Adrenal gland (tissue), 9 donors: ENCODE measurements at regions not wholly inside any gene's neighbourhood (a gene's known extent, or its start where the extent isn't known, plus 50 kb on each side); places are given as distances from the start of the nearest gene placed in this dataset.

Source experiments
- DNase-seq, 7 donors: peaks; one replicate each; pipeline ENCODE4 v3.0.0-alpha.2; 2019 to 2020
- H3K27ac ChIP-seq, 5 donors: fragments of 200-600 bp; sonication (generic) in 4 of 5; 1 replicate in 3 of 5; 2 replicates in 2 of 5; pipeline versions ENCODE4 v1.5.1 to v1.8.0; 2016 to 2020; ENCODE audit warnings: mild to moderate bottlenecking in 1 of 5
- H3K27me3 ChIP-seq: fragments of 200-600 bp; 2 replicates; pipeline ENCODE4 v1.8.0; 2021
- H3K36me3 ChIP-seq, 2 donors: fragments of 200-600 bp; replicated peaks in 1 of 2; 1 replicate in 1 of 2; 2 replicates in 1 of 2; pipeline versions ENCODE4 v1.5.1 to v1.8.0; 2018 to 2022
- H3K4me1 ChIP-seq, 2 donors: fragments of 200-600 bp; replicated peaks in 1 of 2; 1 replicate in 1 of 2; 2 replicates in 1 of 2; pipeline versions ENCODE4 v1.5.1 to v1.8.0; 2018 to 2021
- H3K4me3 ChIP-seq, 4 donors: fragments of 200-600 bp; sonication (generic) in 3 of 4; one replicate each; pipeline ENCODE4 v1.5.1; 2016 to 2018
- H3K9me3 ChIP-seq, 3 donors: fragments of 200-600 bp; sonication (generic) in 1 of 3; replicated peaks in 1 of 3; 1 replicate in 2 of 3; 2 replicates in 1 of 3; pipeline versions ENCODE4 v1.5.1 to v1.8.0; 2016 to 2021
- CTCF ChIP-seq, 6 experiments: fragments of 450-650 bp in 4 of 6; fragments of 200-600 bp in 2 of 6; sonication (generic) in 1 of 6; IDR thresholded peaks; 1 replicate in 5 of 6; 2 replicates in 1 of 6; pipeline versions ENCODE4 v1.5.1 to v1.8.0; 2016 to 2021; ENCODE audit warnings: antibody characterized with exemption in 6 of 6, mild to moderate bottlenecking in 2 of 6, moderate library complexity in 1 of 6
- POLR2A ChIP-seq, 2 donors: fragments of 450-650 bp; IDR thresholded peaks; one replicate each; pipeline ENCODE4 v1.6.1; 2017; ENCODE audit warnings: antibody characterized with exemption in 2 of 2, mild to moderate bottlenecking in 2 of 2, moderate library complexity in 1 of 2
- WGBS, 4 donors: extraction: QIAGEN DNeasy Blood & Tissue Kit in 2 of 4; methylation state at CpG; one replicate each; pipeline versions ENCODE4 v1.1.5 to v1.1.7; 2013 to 2017; 5-methylcytosine and 5-hydroxymethylcytosine counted together
- intact Hi-C, 2 donors: fragments of 100-400 bp; cut with DNase I; formaldehyde crosslinking; loops; one replicate each; pipeline versions ENCODE4 v1.14.1 to v1.15.0; 2022 to 2023
- donor health status: healthy with polysubstance abuse.
- donor health status: Bipolar disorder and iron deficiency.
- donor health status: DM: yes; HTN: yes; CAD: no.
- donor health status: DM: no; HTN: no; CAD: no.
- donor health status: DM: no; HTN: no; CAD: no.

- Histone ChIP-seq H3K4me1 (no peaks in the 10 kb centered on the region), H3K27ac (no peak overlapping the region), H3K27me3 (no peaks in the 10 kb centered on the region), H3K9me3 (no peaks in the 10 kb centered on the region), H3K4me3 (no peak overlapping the region), H3K36me3 (no peaks in the 10 kb centered on the region)
- WGBS, 4 donors, result 33 to 56% (median 39%) methylated on average over 5 of the region's 5 CpGs
- intact Hi-C loops, result no loop called here
- no peak for DNase-seq
- no peak for TF ChIP-seq CTCF (IDR thresholded peaks at IDR 0.05)
- no peak for TF ChIP-seq POLR2A (IDR thresholded peaks at IDR 0.05)
Measured at GRCh38 chr1:118487091-118487490, 302.1 kb upstream of the SPAG17 start.

GRCh38 chr1:118486199-118486598 is 301.2 kb upstream of the SPAG17 start:
- WGBS, 4 donors, result 36 to 46% (median 41%) methylated on average over 7 of the region's 7 CpGs

GRCh38 chr1:118485757-118486156 is 300.7 kb upstream of the SPAG17 start:
- intact Hi-C loops, result no loop called here
- no peaks in the 10 kb centered on the region for H3K27me3 ChIP-seq
- TF ChIP-seq CTCF (IDR thresholded peaks at IDR 0.05) (no peak), POLR2A (IDR thresholded peaks at IDR 0.05) (no peak)
- no peak overlapping the region for H3K27ac ChIP-seq
- no peaks in the 10 kb centered on the region for H3K36me3 ChIP-seq
- no peak overlapping the region for H3K4me3 ChIP-seq
- no peaks in the 10 kb centered on the region for H3K4me1 ChIP-seq
- no peak for DNase-seq
- no peaks in the 10 kb centered on the region for H3K9me3 ChIP-seq
- 46 to 56% (median 51%) methylated on average over 1 of the region's 1 CpG for WGBS, 4 donors

More at GRCh38 chr1:118486199-118486598, 301.2 kb upstream of the SPAG17 start:
- DNase-seq, result no peak
- H3K27ac ChIP-seq, result no peak overlapping the region
- no peak overlapping the region for H3K4me3 ChIP-seq
- no peaks in the 10 kb centered on the region for H3K4me1 ChIP-seq
- intact Hi-C loops, result no loop called here
- TF ChIP-seq POLR2A (IDR thresholded peaks at IDR 0.05) (no peak), CTCF (IDR thresholded peaks at IDR 0.05) (no peak)
- no peaks in the 10 kb centered on the region for H3K9me3 ChIP-seq
- H3K27me3 ChIP-seq, result no peaks in the 10 kb centered on the region
- no peaks in the 10 kb centered on the region for H3K36me3 ChIP-seq

GRCh38 chr1:118484893-118485292 is 299.9 kb upstream of the SPAG17 start:
- Histone ChIP-seq H3K9me3 (no peaks in the 10 kb centered on the region), H3K27ac (no peak overlapping the region), H3K4me1 (no peaks in the 10 kb centered on the region), H3K27me3 (no peaks in the 10 kb centered on the region), H3K36me3 (no peaks in the 10 kb centered on the region), H3K4me3 (no peak overlapping the region)
- intact Hi-C loops, result no loop called here
- 8 to 19% (median 12%) methylated on average over 1 of the region's 1 CpG for WGBS, 4 donors
- TF ChIP-seq CTCF (IDR thresholded peaks at IDR 0.05), result no peak
- no peak for TF ChIP-seq POLR2A (IDR thresholded peaks at IDR 0.05)
- DNase-seq, result no peak
